ENCODE measurements at regions not wholly inside any gene's neighbourhood (a gene's known extent, or its start where the extent isn't known, plus 50 kb on each side); places are given as distances from the start of the nearest gene placed in this dataset.

DNA sequence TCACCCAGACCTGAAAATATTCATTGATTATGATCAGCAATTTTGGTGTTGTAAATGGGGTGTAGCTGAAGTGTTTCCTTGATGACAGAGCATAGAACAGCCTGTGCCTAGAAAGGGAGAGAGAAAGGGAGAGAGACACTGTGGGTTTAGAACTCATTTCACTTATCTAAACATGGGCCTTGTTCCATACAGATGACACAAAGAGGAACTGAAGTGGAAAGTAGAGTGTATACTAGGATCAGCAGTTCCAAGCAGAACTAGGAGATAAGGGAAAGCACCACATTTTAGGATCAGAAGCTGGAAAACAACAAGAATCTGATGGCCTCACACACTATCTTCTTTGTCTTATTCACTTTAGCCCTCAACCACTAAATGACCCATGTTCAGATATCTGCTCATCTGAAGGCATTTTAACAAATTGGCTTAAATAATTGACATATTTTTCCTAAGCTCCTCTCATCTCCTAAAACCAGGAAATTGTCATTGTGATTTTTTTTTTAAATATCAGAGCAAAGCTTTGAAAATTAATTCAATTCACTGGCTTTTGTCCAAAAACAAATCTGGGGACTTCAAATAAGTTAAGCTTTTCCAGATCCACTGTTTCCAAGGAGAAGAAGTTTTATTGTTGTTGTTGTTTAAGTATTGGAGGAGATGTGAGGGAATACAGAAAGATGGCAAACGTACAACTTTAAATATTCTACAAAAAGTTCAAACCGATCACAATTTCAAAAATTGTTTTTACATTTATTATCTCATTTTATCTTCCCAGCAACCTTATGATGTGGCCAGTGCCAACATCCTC, 103.8 kb downstream of the LYPLAL1 start:
- Mint-ChIP-seq H3K27me3 (ENCODE audit: insufficient read depth, low read depth) (no peaks in the 10 kb centered on the region), H3K4me1 (no peaks in the 10 kb centered on the region), H3K27ac (no peak overlapping the region), H3K36me3 (no peaks in the 10 kb centered on the region), H3K4me3 (no peak overlapping the region), H3K9me3 (no peaks in the 10 kb centered on the region)
- Histone ChIP-seq H3K36me3 (no peaks in the 10 kb centered on the region), H3F3A (ENCODE audit: low read depth) (no peaks in the 10 kb centered on the region), H3K4me2 (peak overlapping the region; percentile 4), H3K27me3 (no peaks in the 10 kb centered on the region), H3K9me3 (ENCODE audit: low read depth) (no peaks in the 10 kb centered on the region), H3K9ac (no peak overlapping the region), H3K27ac (no peak overlapping the region), H3K4me1 (peaks cover 8% of the 10 kb centered on the region), H3K79me2 (ENCODE audit: low read depth) (no peaks in the 10 kb centered on the region), H4K20me1 (ENCODE audit: low read depth) (no peaks in the 10 kb centered on the region), H2AFZ (replicated peaks) (no peak overlapping the region), H3K4me3 (no peak overlapping the region)
- no peak for DNase-seq (ENCODE audit: low spot score)
- TF ChIP-seq EZH2phosphoT487 (IDR thresholded peaks at IDR 0.05) = no peak
- no peak for TF ChIP-seq CTCF (IDR thresholded peaks at IDR 0.05)
- no peak for TF ChIP-seq EZH2 (IDR thresholded peaks at IDR 0.05)

GRCh38 chr1:219276049-219276738, 102.5 kb downstream of the LYPLAL1 start:
- no peak overlapping the region for H3K27ac Mint-ChIP-seq
- Histone ChIP-seq H3K9me3 (ENCODE audit: low read depth) (no peaks in the 10 kb centered on the region), H3K4me3 (no peak overlapping the region), H3K79me2 (ENCODE audit: low read depth) (no peaks in the 10 kb centered on the region), H3F3A (ENCODE audit: low read depth) (no peaks in the 10 kb centered on the region), H3K27ac (no peak overlapping the region), H3K36me3 (no peaks in the 10 kb centered on the region), H3K4me1 (peaks cover 8% of the 10 kb centered on the region), H3K27me3 (no peaks in the 10 kb centered on the region), H3K9ac (no peak overlapping the region), H3K4me2 (no peak overlapping the region), H2AFZ (replicated peaks) (no peak overlapping the region), H4K20me1 (ENCODE audit: low read depth) (no peaks in the 10 kb centered on the region)
- H3K36me3 Mint-ChIP-seq = no peaks in the 10 kb centered on the region
- H3K4me1 Mint-ChIP-seq = peaks cover 10% of the 10 kb centered on the region
- H3K9me3 Mint-ChIP-seq = no peaks in the 10 kb centered on the region
- TF ChIP-seq CTCF (IDR thresholded peaks at IDR 0.05) (no peak), EZH2 (IDR thresholded peaks at IDR 0.05) (no peak), EZH2phosphoT487 (IDR thresholded peaks at IDR 0.05) (no peak)
- no peak overlapping the region for H3K4me3 Mint-ChIP-seq
- no peak for DNase-seq (ENCODE audit: low spot score)
- no peaks in the 10 kb centered on the region for H3K27me3 Mint-ChIP-seq (ENCODE audit: insufficient read depth, low read depth)

GRCh38 chr1:219273088-219273686, 99.5 kb downstream of the LYPLAL1 start:
- no peak for DNase-seq (ENCODE audit: low spot score)
- TF ChIP-seq CTCF (IDR thresholded peaks at IDR 0.05) = no peak
- no peak for TF ChIP-seq EZH2phosphoT487 (IDR thresholded peaks at IDR 0.05)
- no peak for TF ChIP-seq EZH2 (IDR thresholded peaks at IDR 0.05)
- H4K20me1 ChIP-seq (ENCODE audit: low read depth) = no peaks in the 10 kb centered on the region
- H3K9me3 Mint-ChIP-seq = no peaks in the 10 kb centered on the region
- H3K4me2 ChIP-seq = no peak overlapping the region
- H3K4me1 ChIP-seq = peaks cover 8% of the 10 kb centered on the region
- H3K27me3 ChIP-seq = no peaks in the 10 kb centered on the region
- no peak overlapping the region for H3K4me3 Mint-ChIP-seq
- no peak overlapping the region for H3K27ac Mint-ChIP-seq
- no peaks in the 10 kb centered on the region for H3F3A ChIP-seq (ENCODE audit: low read depth)
- no peaks in the 10 kb centered on the region for H3K36me3 Mint-ChIP-seq
- peaks cover 10% of the 10 kb centered on the region for H3K4me1 Mint-ChIP-seq
- no peaks in the 10 kb centered on the region for H3K27me3 Mint-ChIP-seq (ENCODE audit: insufficient read depth, low read depth)
- no peak overlapping the region for H3K9ac ChIP-seq
- no peaks in the 10 kb centered on the region for H3K9me3 ChIP-seq (ENCODE audit: low read depth)
- no peak overlapping the region for H2AFZ ChIP-seq (replicated peaks)
- H3K36me3 ChIP-seq = no peaks in the 10 kb centered on the region
- no peak overlapping the region for H3K27ac ChIP-seq
- H3K4me3 ChIP-seq = no peak overlapping the region
- H3K79me2 ChIP-seq (ENCODE audit: low read depth) = no peaks in the 10 kb centered on the region

Measured in neural progenitor cell (in vitro differentiated cells).